ENCODE measurements at regions not wholly inside any gene's neighbourhood (a gene's known extent, or its start where the extent isn't known, plus 50 kb on each side); places are given as distances from the start of the nearest gene placed in this dataset.

GRCh38 chr11:29184939-29185890 lies 831.6 kb downstream of the KCNA4 start:
- ATAC-seq, result peak; percentile 94
- TF ChIP-seq POU6F1 (CRISPR knock-in tag; IDR thresholded peaks at IDR 0.05; ENCODE audit: borderline replicate concordance, low read depth) (no peak), ARNTL (CRISPR knock-in tag; IDR thresholded peaks at IDR 0.05; ENCODE audit: borderline replicate concordance, low read depth) (no peak), ZNF8 (CRISPR knock-in tag; IDR thresholded peaks at IDR 0.05) (no peak), SNAI2 (CRISPR knock-in tag; IDR thresholded peaks at IDR 0.05) (no peak), ZC3H10 (CRISPR knock-in tag; IDR thresholded peaks at IDR 0.05) (no peak), ISL1 (CRISPR knock-in tag; IDR thresholded peaks at IDR 0.05) (no peak), ZNF565 (CRISPR knock-in tag; conservative IDR thresholded peaks at IDR 0.05; ENCODE audit: low read depth) (no peak)

- no peak for ATAC-seq
- no peak for TF ChIP-seq PPARA (CRISPR knock-in tag; IDR thresholded peaks at IDR 0.05; ENCODE audit: borderline replicate concordance)
- TF ChIP-seq POU6F1 (CRISPR knock-in tag; IDR thresholded peaks at IDR 0.05; ENCODE audit: borderline replicate concordance, low read depth), result no peak
- no peak for TF ChIP-seq ZFP3 (CRISPR knock-in tag; IDR thresholded peaks at IDR 0.05)
- no peak for TF ChIP-seq TSHZ2 (CRISPR knock-in tag; IDR thresholded peaks at IDR 0.05)
- no peak for TF ChIP-seq ZFP30 (CRISPR knock-in tag; IDR thresholded peaks at IDR 0.05)
- no peak for TF ChIP-seq GLIS3 (CRISPR knock-in tag; IDR thresholded peaks at IDR 0.05)
- TF ChIP-seq ZNF565 (CRISPR knock-in tag; conservative IDR thresholded peaks at IDR 0.05; ENCODE audit: low read depth), result no peak
- no peak for TF ChIP-seq PATZ1 (CRISPR knock-in tag; IDR thresholded peaks at IDR 0.05; ENCODE audit: borderline replicate concordance)
- TF ChIP-seq SNAI2 (CRISPR knock-in tag; IDR thresholded peaks at IDR 0.05), result no peak
- no peak for TF ChIP-seq ZNF8 (CRISPR knock-in tag; IDR thresholded peaks at IDR 0.05)
- no peak for TF ChIP-seq OSR1 (CRISPR knock-in tag; IDR thresholded peaks at IDR 0.05)
- no peak for TF ChIP-seq TOX (CRISPR knock-in tag; IDR thresholded peaks at IDR 0.05; ENCODE audit: borderline replicate concordance)
- TF ChIP-seq BACH2 (CRISPR knock-in tag; IDR thresholded peaks at IDR 0.05; ENCODE audit: borderline replicate concordance), result no peak
- TF ChIP-seq ISL1 (CRISPR knock-in tag; IDR thresholded peaks at IDR 0.05), result no peak
- TF ChIP-seq CSRNP3 (CRISPR knock-in tag; IDR thresholded peaks at IDR 0.05), result no peak
- no peak for TF ChIP-seq CSDC2 (CRISPR knock-in tag; IDR thresholded peaks at IDR 0.05)
- no peak for TF ChIP-seq RARB (CRISPR knock-in tag; IDR thresholded peaks at IDR 0.05)
- TF ChIP-seq TCF4 (CRISPR knock-in tag; IDR thresholded peaks at IDR 0.05; ENCODE audit: borderline replicate concordance), result no peak
- no peak for TF ChIP-seq ZC3H10 (CRISPR knock-in tag; IDR thresholded peaks at IDR 0.05)
- TF ChIP-seq ZNF70 (CRISPR knock-in tag; IDR thresholded peaks at IDR 0.05), result no peak
These were observed 833.5 kb downstream of the KCNA4 start for GRCh38 chr11:29183301-29183700.
